ENCODE measurements at regions not wholly inside any gene's neighbourhood (a gene's known extent, or its start where the extent isn't known, plus 50 kb on each side); places are given as distances from the start of the nearest gene placed in this dataset.
A peak's percentile ranks its signal among the peaks of the same experiment; 100 is the strongest.

GRCh38 chr2:57979158-57979557 is 67.4 kb upstream of the VRK2 start:
- TF ChIP-seq CTCF (IDR thresholded peaks at IDR 0.05; ENCODE audit: low read depth, low read length, missing control alignments), result no peak
- H3K27ac ChIP-seq, result no peak overlapping the region
- in situ Hi-C loops (cut with HindIII; ENCODE audit: low pct_ligation_motif_present, low sequenced_read_pairs), result no loop called here
- H3K4me3 ChIP-seq (ENCODE audit: low read depth, low read length), result no peak overlapping the region
- no peaks in the 10 kb centered on the region for H3K36me3 ChIP-seq (replicated peaks)
- no peaks in the 10 kb centered on the region for H3K27me3 ChIP-seq (replicated peaks)
- DNase-seq, result no peak

- H3K4me3 ChIP-seq (ENCODE audit: low read depth, low read length), result no peak overlapping the region
- H3K36me3 ChIP-seq (replicated peaks), result no peaks in the 10 kb centered on the region
- peak; percentile 63 for DNase-seq
- in situ Hi-C loops (cut with HindIII; ENCODE audit: low pct_ligation_motif_present, low sequenced_read_pairs), result no loop called here
- H3K27me3 ChIP-seq (replicated peaks), result no peaks in the 10 kb centered on the region
- TF ChIP-seq CTCF (IDR thresholded peaks at IDR 0.05; ENCODE audit: low read depth, low read length, missing control alignments), result no peak
- H3K27ac ChIP-seq, result no peak overlapping the region
Observed at GRCh38 chr2:57981083-57981768, 65.4 kb upstream of the VRK2 start.

- Histone ChIP-seq H3K27ac (no peak overlapping the region), H3K4me3 (ENCODE audit: low read depth, low read length) (no peak overlapping the region), H3K27me3 (replicated peaks) (no peaks in the 10 kb centered on the region), H3K36me3 (replicated peaks) (no peaks in the 10 kb centered on the region)
- no peak for TF ChIP-seq CTCF (IDR thresholded peaks at IDR 0.05; ENCODE audit: low read depth, low read length, missing control alignments)
- peak; percentile 7 for DNase-seq
- in situ Hi-C loops (cut with HindIII; ENCODE audit: low pct_ligation_motif_present, low sequenced_read_pairs), result no loop called here
Observed at GRCh38 chr2:57987835-57988573, 58.6 kb upstream of the VRK2 start.

GRCh38 chr2:57990118-57990725 is 56.4 kb upstream of the VRK2 start:
- no peak overlapping the region for H3K4me3 ChIP-seq (ENCODE audit: low read depth, low read length)
- no peak overlapping the region for H3K27ac ChIP-seq
- H3K36me3 ChIP-seq (replicated peaks), result no peaks in the 10 kb centered on the region
- in situ Hi-C loops (cut with HindIII; ENCODE audit: low pct_ligation_motif_present, low sequenced_read_pairs), result no loop called here
- DNase-seq, result no peak
- no peak for TF ChIP-seq CTCF (IDR thresholded peaks at IDR 0.05; ENCODE audit: low read depth, low read length, missing control alignments)
- H3K27me3 ChIP-seq (replicated peaks), result no peaks in the 10 kb centered on the region
